ENCODE measurements at regions not wholly inside any gene's neighbourhood (a gene's known extent, or its start where the extent isn't known, plus 50 kb on each side); places are given as distances from the start of the nearest gene placed in this dataset.

DNA sequence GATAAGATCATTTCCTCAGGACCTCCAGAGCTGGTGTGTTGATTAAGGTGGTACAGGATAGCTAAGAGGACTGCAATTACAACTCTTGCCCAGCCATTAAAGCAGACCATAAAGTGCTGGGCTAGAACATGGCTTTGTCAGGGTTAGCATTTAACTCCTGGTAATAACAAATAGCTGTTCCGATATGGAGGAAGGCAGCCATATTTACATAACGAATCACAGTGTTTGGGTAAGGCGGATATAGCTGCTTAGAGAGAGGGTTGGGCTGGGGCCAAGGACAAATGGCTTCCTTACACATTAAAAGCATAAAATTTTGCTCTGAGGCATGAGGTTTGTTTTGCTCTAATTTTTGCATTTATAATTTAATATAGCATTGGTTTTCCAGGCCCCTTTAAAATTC lies 297.7 kb upstream of the DDHD1 start:
- H3K4me2 ChIP-seq (replicated peaks; ENCODE audit: extremely low read depth, low read length, poor library complexity, severe bottlenecking), result no peak overlapping the region

DNA sequence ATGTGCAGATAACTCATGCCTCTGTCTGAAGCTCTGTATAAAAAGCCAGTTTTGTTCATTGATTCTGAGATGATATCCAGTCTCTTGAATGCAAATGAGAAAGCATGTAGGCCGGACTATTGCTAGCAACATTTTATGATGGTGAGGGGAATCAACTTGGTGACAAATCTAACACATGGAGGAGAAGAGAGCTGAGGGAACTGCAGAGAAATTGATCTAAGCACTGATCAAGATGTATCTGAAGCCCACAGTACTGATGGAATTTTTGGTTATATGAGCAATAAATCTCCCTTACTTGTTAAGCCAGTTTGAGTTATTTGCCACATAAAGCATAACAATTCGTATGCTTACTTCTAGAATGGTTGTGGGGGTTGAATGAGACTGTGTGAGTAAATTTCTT lies 295.6 kb upstream of the DDHD1 start:
- H2AFZ ChIP-seq (ENCODE audit: insufficient read depth, low read depth, low read length, poor library complexity, severe bottlenecking), result no peak overlapping the region
- no peaks in the 10 kb centered on the region for H3K9me3 ChIP-seq (replicated peaks in 1 of 2; ENCODE audit: control insufficient read depth in 1 of 2, insufficient read depth in 1 of 2, low read length in 2 of 2)
- H3K9ac ChIP-seq (ENCODE audit: insufficient read depth, low read length, poor library complexity, severe bottlenecking), result no peak overlapping the region
- TF ChIP-seq, protein P1, sequence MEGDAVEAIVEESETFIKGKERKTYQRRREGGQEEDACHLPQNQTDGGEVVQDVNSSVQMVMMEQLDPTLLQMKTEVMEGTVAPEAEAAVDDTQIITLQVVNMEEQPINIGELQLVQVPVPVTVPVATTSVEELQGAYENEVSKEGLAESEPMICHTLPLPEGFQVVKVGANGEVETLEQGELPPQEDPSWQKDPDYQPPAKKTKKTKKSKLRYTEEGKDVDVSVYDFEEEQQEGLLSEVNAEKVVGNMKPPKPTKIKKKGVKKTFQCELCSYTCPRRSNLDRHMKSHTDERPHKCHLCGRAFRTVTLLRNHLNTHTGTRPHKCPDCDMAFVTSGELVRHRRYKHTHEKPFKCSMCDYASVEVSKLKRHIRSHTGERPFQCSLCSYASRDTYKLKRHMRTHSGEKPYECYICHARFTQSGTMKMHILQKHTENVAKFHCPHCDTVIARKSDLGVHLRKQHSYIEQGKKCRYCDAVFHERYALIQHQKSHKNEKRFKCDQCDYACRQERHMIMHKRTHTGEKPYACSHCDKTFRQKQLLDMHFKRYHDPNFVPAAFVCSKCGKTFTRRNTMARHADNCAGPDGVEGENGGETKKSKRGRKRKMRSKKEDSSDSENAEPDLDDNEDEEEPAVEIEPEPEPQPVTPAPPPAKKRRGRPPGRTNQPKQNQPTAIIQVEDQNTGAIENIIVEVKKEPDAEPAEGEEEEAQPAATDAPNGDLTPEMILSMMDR (IDR thresholded peaks at IDR 0.05), result no peak
- H3K79me2 ChIP-seq (ENCODE audit: insufficient read depth, low read length), result no peaks in the 10 kb centered on the region
- no peak overlapping the region for H3K4me3 ChIP-seq (replicated peaks in 1 of 3; ENCODE audit: low read depth in 2 of 3, low read length in 3 of 3)
- H3K4me2 ChIP-seq (replicated peaks; ENCODE audit: extremely low read depth, low read length, poor library complexity, severe bottlenecking), result no peak overlapping the region
- Mint-ChIP-seq H3K4me3 (no peak overlapping the region), H3K4me1 (no peaks in the 10 kb centered on the region), H3K9me3 (peaks cover 2 to 11% (median 3%) of the 10 kb centered on the region in 7 donors), H3K36me3 (no peaks in the 10 kb centered on the region), H3K27ac (no peak overlapping the region), H3K27me3 (ENCODE audit: low read depth in 3 of 3) (peaks cover 0 to 5% (median 3%) of the 10 kb centered on the region in 3 donors)
- no peak for DNase-seq
- no peaks in the 10 kb centered on the region for H4K20me1 ChIP-seq (ENCODE audit: insufficient read depth, low read length)
- no peaks in the 10 kb centered on the region for H3K27me3 ChIP-seq (ENCODE audit: control insufficient read depth in 2 of 2, insufficient read depth in 2 of 2, low read length in 2 of 2)
- no peaks in the 10 kb centered on the region for H3K36me3 ChIP-seq (replicated peaks in 1 of 2; ENCODE audit: control insufficient read depth in 1 of 2, insufficient read depth in 2 of 2, low read length in 2 of 2)
- intact Hi-C loops (cut with micrococcal nuclease), result no loop called here
- 100% methylated on average over 1 of the region's 2 CpGs for WGBS (ENCODE audit: insufficient coverage)
- no peak overlapping the region for H3K27ac ChIP-seq (ENCODE audit: low read depth in 1 of 2, low read length in 2 of 2)
- H3K4me1 ChIP-seq (ENCODE audit: control insufficient read depth in 1 of 2, insufficient read depth in 2 of 2, low read length in 2 of 2), result no peaks in the 10 kb centered on the region

More for the DNA sequence above, 297.7 kb upstream of the DDHD1 start:
- no peaks in the 10 kb centered on the region for H3K79me2 ChIP-seq (ENCODE audit: insufficient read depth, low read length)
- DNase-seq, result no peak
- WGBS (ENCODE audit: insufficient coverage), result no CpG with 5 or more reads among the region's 3 CpGs
- Mint-ChIP-seq H3K27me3 (ENCODE audit: low read depth in 3 of 3) (peaks cover 0 to 5% (median 3%) of the 10 kb centered on the region in 3 donors), H3K4me3 (no peak overlapping the region), H3K4me1 (no peaks in the 10 kb centered on the region), H3K36me3 (no peaks in the 10 kb centered on the region), H3K27ac (no peak overlapping the region), H3K9me3 (peaks cover 0 to 8% (median 3%) of the 10 kb centered on the region in 7 donors)
- H3K36me3 ChIP-seq (replicated peaks in 1 of 2; ENCODE audit: control insufficient read depth in 1 of 2, insufficient read depth in 2 of 2, low read length in 2 of 2), result no peaks in the 10 kb centered on the region
- H2AFZ ChIP-seq (ENCODE audit: insufficient read depth, low read depth, low read length, poor library complexity, severe bottlenecking), result no peak overlapping the region
- intact Hi-C loops (cut with micrococcal nuclease), result no loop called here
- TF ChIP-seq, protein P1 (IDR thresholded peaks at IDR 0.05), result no peak
- no peaks in the 10 kb centered on the region for H3K9me3 ChIP-seq (replicated peaks in 1 of 2; ENCODE audit: control insufficient read depth in 1 of 2, insufficient read depth in 1 of 2, low read length in 2 of 2)
- H4K20me1 ChIP-seq (ENCODE audit: insufficient read depth, low read length), result no peaks in the 10 kb centered on the region
- no peak overlapping the region for H3K9ac ChIP-seq (ENCODE audit: insufficient read depth, low read length, poor library complexity, severe bottlenecking)
- H3K27me3 ChIP-seq (ENCODE audit: control insufficient read depth in 2 of 2, insufficient read depth in 2 of 2, low read length in 2 of 2), result no peaks in the 10 kb centered on the region
- no peak overlapping the region for H3K4me3 ChIP-seq (replicated peaks in 1 of 3; ENCODE audit: low read depth in 2 of 3, low read length in 3 of 3)
- no peaks in the 10 kb centered on the region for H3K4me1 ChIP-seq (ENCODE audit: control insufficient read depth in 1 of 2, insufficient read depth in 2 of 2, low read length in 2 of 2)
- no peak overlapping the region for H3K27ac ChIP-seq (ENCODE audit: low read depth in 1 of 2, low read length in 2 of 2)

Measured in CD14-positive monocyte (primary cell).